Uterus (tissue), 3 donors: ENCODE measurements at regions not wholly inside any gene's neighbourhood (a gene's known extent, or its start where the extent isn't known, plus 50 kb on each side); places are given as distances from the start of the nearest gene placed in this dataset.

Source experiments
- DNase-seq, 2 donors: peaks; one replicate each; pipeline ENCODE4 v3.0.0-alpha.2; 2019 to 2020
- H3K27ac ChIP-seq, 2 donors: fragments of 200-600 bp; sonication (generic); 1 replicate in 1 of 2; 2 replicates in 1 of 2; pipeline ENCODE4 v1.5.1; 2016 to 2018
- H3K27me3 ChIP-seq, 2 donors: fragments of 200-600 bp; sonication (generic); one replicate each; pipeline ENCODE4 v1.5.1; 2018 to 2019; ENCODE audit warnings: control low read depth in 1 of 2
- H3K36me3 ChIP-seq, 2 donors: fragments of 200-600 bp; sonication (generic); one replicate each; pipeline ENCODE4 v1.5.1; 2019; ENCODE audit warnings: control low read depth in 1 of 2
- H3K4me1 ChIP-seq, 2 donors: fragments of 200-600 bp; sonication (generic); one replicate each; pipeline ENCODE4 v1.5.1; 2018 to 2019; ENCODE audit warnings: control low read depth in 1 of 2
- H3K4me3 ChIP-seq, 2 donors: fragments of 200-600 bp; sonication (generic); 1 replicate in 1 of 2; 2 replicates in 1 of 2; pipeline ENCODE4 v1.5.1; 2018 to 2019; ENCODE audit warnings: mild to moderate bottlenecking in 1 of 2
- H3K9me3 ChIP-seq, 2 donors: fragments of 200-600 bp; sonication (generic); one replicate each; pipeline ENCODE4 v1.5.1; 2019; ENCODE audit warnings: control low read depth in 1 of 2
- CTCF ChIP-seq, 4 experiments: fragments of 200-600 bp in 2 of 4; fragments of 450-650 bp in 2 of 4; sonication (generic) in 2 of 4; IDR thresholded peaks; one replicate each; pipeline ENCODE4 v1.5.1; 2016 to 2019; ENCODE audit warnings: antibody characterized with exemption in 4 of 4, mild to moderate bottlenecking in 2 of 4, moderate library complexity in 1 of 4
- POLR2A ChIP-seq, 2 donors: fragments of 450-650 bp; IDR thresholded peaks; one replicate each; pipeline ENCODE4 v1.6.1; 2016; ENCODE audit warnings: antibody characterized with exemption in 2 of 2, mild to moderate bottlenecking in 1 of 2, moderate library complexity in 1 of 2
- intact Hi-C: fragments of 100-400 bp; cut with DNase I; formaldehyde crosslinking; loops from one replicate; pipeline ENCODE4 v1.15.1; 2023; ENCODE audit warnings: low total_unique reads
- donor health status: DM: yes; HTN: yes; CAD: no.

- Histone ChIP-seq H3K36me3 (no peaks in the 10 kb centered on the region), H3K27ac (no peak overlapping the region), H3K4me1 (no peaks in the 10 kb centered on the region), H3K4me3 (no peak overlapping the region), H3K9me3 (no peaks in the 10 kb centered on the region), H3K27me3 (no peaks in the 10 kb centered on the region)
- intact Hi-C loops, result no loop called here
- TF ChIP-seq POLR2A (IDR thresholded peaks at IDR 0.05) (no peak), CTCF (IDR thresholded peaks at IDR 0.05) (no peak)
- DNase-seq, result no peak
Observed at GRCh38 chr2:61636686-61637085, 98.5 kb upstream of the XPO1 start.

GRCh38 chr2:61634512-61634911, 96.4 kb upstream of the XPO1 start:
- H3K4me3 ChIP-seq, result no peak overlapping the region
- no peaks in the 10 kb centered on the region for H3K36me3 ChIP-seq
- intact Hi-C loops, result no loop called here
- DNase-seq, result no peak
- no peak for TF ChIP-seq CTCF (IDR thresholded peaks at IDR 0.05)
- TF ChIP-seq POLR2A (IDR thresholded peaks at IDR 0.05), result no peak
- no peaks in the 10 kb centered on the region for H3K9me3 ChIP-seq
- no peaks in the 10 kb centered on the region for H3K27me3 ChIP-seq
- H3K4me1 ChIP-seq, result no peaks in the 10 kb centered on the region
- H3K27ac ChIP-seq, result no peak overlapping the region

GRCh38 chr2:61633250-61633649, 95.1 kb upstream of the XPO1 start:
- intact Hi-C loops, result no loop called here
- H3K27me3 ChIP-seq, result no peaks in the 10 kb centered on the region
- no peaks in the 10 kb centered on the region for H3K4me1 ChIP-seq
- H3K9me3 ChIP-seq, result no peaks in the 10 kb centered on the region
- H3K4me3 ChIP-seq, result no peak overlapping the region
- no peaks in the 10 kb centered on the region for H3K36me3 ChIP-seq
- no peak overlapping the region for H3K27ac ChIP-seq
- TF ChIP-seq POLR2A (IDR thresholded peaks at IDR 0.05) (no peak), CTCF (IDR thresholded peaks at IDR 0.05) (no peak)
- no peak for DNase-seq

GRCh38 chr2:61632276-61633169, 94.4 kb upstream of the XPO1 start:
- H3K9me3 ChIP-seq, result no peaks in the 10 kb centered on the region
- no peak overlapping the region for H3K4me3 ChIP-seq
- TF ChIP-seq CTCF (IDR thresholded peaks at IDR 0.05) (no peak), POLR2A (IDR thresholded peaks at IDR 0.05) (no peak)
- H3K4me1 ChIP-seq, result no peaks in the 10 kb centered on the region
- no peaks in the 10 kb centered on the region for H3K36me3 ChIP-seq
- intact Hi-C loops, result no loop called here
- H3K27ac ChIP-seq, result no peak overlapping the region
- DNase-seq, result no peak
- H3K27me3 ChIP-seq, result no peaks in the 10 kb centered on the region

GRCh38 chr2:61631321-61631720, 93.2 kb upstream of the XPO1 start:
- Histone ChIP-seq H3K4me1 (no peaks in the 10 kb centered on the region), H3K4me3 (no peak overlapping the region), H3K9me3 (no peaks in the 10 kb centered on the region), H3K27ac (no peak overlapping the region), H3K36me3 (no peaks in the 10 kb centered on the region), H3K27me3 (no peaks in the 10 kb centered on the region)
- TF ChIP-seq CTCF (IDR thresholded peaks at IDR 0.05) (no peak), POLR2A (IDR thresholded peaks at IDR 0.05) (no peak)
- no peak for DNase-seq
- intact Hi-C loops, result no loop called here
